CD14-positive monocyte (primary cell): ENCODE measurements at regions not wholly inside any gene's neighbourhood (a gene's known extent, or its start where the extent isn't known, plus 50 kb on each side); places are given as distances from the start of the nearest gene placed in this dataset.

ENCODE experiments used
- DNase-seq, 3 donors: peaks; one replicate each; pipeline ENCODE4 v3.0.0-alpha.2; 2011 to 2022
- H2AFZ ChIP-seq: 2 replicates; pipeline ENCODE4 v1.6.0; 2012; ENCODE audit warnings: mild to moderate bottlenecking, low read depth, low read length, inconsistent platforms; ENCODE audit not compliant: insufficient read depth, poor library complexity, severe bottlenecking
- H3K27ac ChIP-seq, 2 donors: 1 replicate in 1 of 2; 2 replicates in 1 of 2; pipeline ENCODE4 v1.5.1; 2012 to 2013; ENCODE audit warnings: low read length in 2 of 2, control low read depth in 1 of 2, inconsistent platforms in 1 of 2, low read depth in 1 of 2, mild to moderate bottlenecking in 1 of 2
- H3K27me3 ChIP-seq, 2 donors: one replicate each; pipeline versions ENCODE4 v1.6.0 to v1.6.1; 2011 to 2013; ENCODE audit warnings: low read length in 2 of 2; ENCODE audit not compliant: control insufficient read depth in 2 of 2, insufficient read depth in 2 of 2
- H3K36me3 ChIP-seq, 2 donors: replicated peaks in 1 of 2; 1 replicate in 1 of 2; 2 replicates in 1 of 2; pipeline versions ENCODE4 v1.5.1 to v1.6.1; 2012 to 2013; ENCODE audit warnings: low read length in 2 of 2, control low read depth in 1 of 2, inconsistent platforms in 1 of 2, mild to moderate bottlenecking in 1 of 2; ENCODE audit not compliant: insufficient read depth in 2 of 2, control insufficient read depth in 1 of 2
- H3K4me1 ChIP-seq, 2 donors: 1 replicate in 1 of 2; 2 replicates in 1 of 2; pipeline versions ENCODE4 v1.5.1 to v1.6.1; 2012 to 2013; ENCODE audit warnings: low read length in 2 of 2, control low read depth in 1 of 2, inconsistent platforms in 1 of 2, mild to moderate bottlenecking in 1 of 2, moderate library complexity in 1 of 2; ENCODE audit not compliant: insufficient read depth in 2 of 2, control insufficient read depth in 1 of 2
- H3K4me2 ChIP-seq: replicated peaks from 2 replicates; pipeline ENCODE3; 2012; ENCODE audit warnings: low read length, moderate library complexity, mild to moderate bottlenecking; ENCODE audit not compliant: poor library complexity, severe bottlenecking; ENCODE audit errors: extremely low read depth
- H3K4me3 ChIP-seq, 3 experiments: fragments of 200-600 bp in 1 of 3; sonication (generic) in 1 of 3; replicated peaks in 1 of 3; 1 replicate in 2 of 3; 2 replicates in 1 of 3; pipeline ENCODE4 v1.5.1; 2011 to 2013; ENCODE audit warnings: low read length in 3 of 3, mild to moderate bottlenecking in 3 of 3, control low read depth in 2 of 3, low read depth in 2 of 3, inconsistent platforms in 1 of 3, moderate library complexity in 1 of 3
- H3K79me2 ChIP-seq: 2 replicates; pipeline ENCODE4 v1.6.0; 2012; ENCODE audit warnings: mild to moderate bottlenecking, control low read depth, inconsistent platforms, low read length, moderate library complexity; ENCODE audit not compliant: insufficient read depth
- H3K9ac ChIP-seq: 2 replicates; pipeline ENCODE4 v1.6.0; 2017; ENCODE audit warnings: low read length, mild to moderate bottlenecking; ENCODE audit not compliant: insufficient read depth, poor library complexity, severe bottlenecking
- H3K9me3 ChIP-seq, 2 donors: replicated peaks in 1 of 2; 1 replicate in 1 of 2; 2 replicates in 1 of 2; pipeline versions ENCODE4 v1.5.1 to v1.6.1; 2012 to 2013; ENCODE audit warnings: low read length in 2 of 2, control low read depth in 1 of 2; ENCODE audit not compliant: control insufficient read depth in 1 of 2, insufficient read depth in 1 of 2
- H4K20me1 ChIP-seq: 2 replicates; pipeline ENCODE4 v1.6.0; 2012; ENCODE audit warnings: mild to moderate bottlenecking, low read length, control low read depth, moderate library complexity; ENCODE audit not compliant: insufficient read depth
- H3K27ac Mint-ChIP-seq, 7 donors: one replicate each; pipeline ENCODE4 v1.8.0; 2020; ENCODE audit warnings: mild to moderate bottlenecking in 7 of 7, mixed read lengths in 7 of 7, moderate library complexity in 6 of 7, inconsistent platforms in 2 of 7
- H3K27me3 Mint-ChIP-seq, 3 donors: one replicate each; pipeline ENCODE4 v1.8.0; 2021 to 2022; ENCODE audit warnings: low read depth in 3 of 3, mild to moderate bottlenecking in 3 of 3, mixed read lengths in 3 of 3, moderate library complexity in 3 of 3, inconsistent platforms in 1 of 3
- H3K36me3 Mint-ChIP-seq, 2 donors: one replicate each; pipeline ENCODE4 v1.8.0; 2020; ENCODE audit warnings: mixed read lengths in 2 of 2, inconsistent platforms in 1 of 2, mild to moderate bottlenecking in 1 of 2
- H3K4me1 Mint-ChIP-seq: one replicate; pipeline ENCODE4 v1.8.0; 2020; ENCODE audit warnings: mild to moderate bottlenecking, mixed read lengths
- H3K4me3 Mint-ChIP-seq, 2 donors: one replicate each; pipeline ENCODE4 v1.8.0; 2020; ENCODE audit warnings: mild to moderate bottlenecking in 2 of 2, mixed read lengths in 2 of 2, moderate library complexity in 1 of 2
- H3K9me3 Mint-ChIP-seq, 7 donors: one replicate each; pipeline ENCODE4 v1.8.0; 2020 to 2022; ENCODE audit warnings: mixed read lengths in 7 of 7, mild to moderate bottlenecking in 6 of 7, moderate library complexity in 6 of 7, inconsistent platforms in 2 of 7
- CTCF ChIP-seq: fragments of 200-600 bp; IDR thresholded peaks from one replicate; pipeline ENCODE4 v1.8.0; 2022; ENCODE audit warnings: antibody characterized with exemption, mild to moderate bottlenecking
- WGBS: methylation state at CpG from one replicate; pipeline ENCODE4 v1.1.5; 2013; ENCODE audit warnings: missing lambda C conversion rate; ENCODE audit not compliant: insufficient coverage; 5-methylcytosine and 5-hydroxymethylcytosine counted together
- intact Hi-C, 2 donors: fragments of 100-400 bp; cut with micrococcal nuclease; formaldehyde crosslinking; loops; one replicate each; pipeline versions ENCODE4 v1.15.0 to v1.15.1; 2023

DNA sequence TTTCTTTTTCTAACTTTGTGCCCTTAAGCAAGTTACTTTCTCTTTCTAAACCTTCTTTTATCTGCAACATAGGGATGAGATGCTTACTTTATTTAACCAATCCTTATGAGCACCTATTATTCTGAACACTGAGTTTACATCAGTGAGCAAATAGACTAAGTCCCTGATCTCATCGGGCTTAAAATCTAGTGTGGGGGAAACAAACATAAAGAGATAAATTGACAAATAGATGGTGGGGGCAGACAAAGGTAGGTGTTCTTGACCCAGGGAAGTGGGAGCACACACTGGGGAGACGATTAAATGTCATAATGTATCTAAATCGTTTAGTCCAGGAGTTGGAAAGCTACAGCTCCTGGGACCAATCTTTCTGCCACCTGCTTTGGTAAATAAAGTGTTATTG is 129.6 kb downstream of the TFAP2C start:
- Mint-ChIP-seq H3K9me3 (peaks cover 0 to 7% (median 3%) of the 10 kb centered on the region in 7 donors), H3K4me1 (no peaks in the 10 kb centered on the region), H3K4me3 (no peak overlapping the region), H3K36me3 (no peaks in the 10 kb centered on the region), H3K27ac (no peak overlapping the region), H3K27me3 (peaks cover 0 to 5% (median 5%) of the 10 kb centered on the region in 3 donors)
- Histone ChIP-seq H3K36me3 (no peaks in the 10 kb centered on the region), H3K9ac (no peak overlapping the region), H3K79me2 (no peaks in the 10 kb centered on the region), H3K27me3 (no peaks in the 10 kb centered on the region), H3K4me3 (no peak overlapping the region), H3K4me1 (no peaks in the 10 kb centered on the region), H3K4me2 (no peak overlapping the region), H4K20me1 (no peaks in the 10 kb centered on the region), H2AFZ (no peak overlapping the region), H3K27ac (no peak overlapping the region), H3K9me3 (no peaks in the 10 kb centered on the region)
- no peak for TF ChIP-seq CTCF
- no CpG with 5 or more reads among the region's 3 CpGs for WGBS
- no peak for DNase-seq
- intact Hi-C loops = no loop called here

DNA sequence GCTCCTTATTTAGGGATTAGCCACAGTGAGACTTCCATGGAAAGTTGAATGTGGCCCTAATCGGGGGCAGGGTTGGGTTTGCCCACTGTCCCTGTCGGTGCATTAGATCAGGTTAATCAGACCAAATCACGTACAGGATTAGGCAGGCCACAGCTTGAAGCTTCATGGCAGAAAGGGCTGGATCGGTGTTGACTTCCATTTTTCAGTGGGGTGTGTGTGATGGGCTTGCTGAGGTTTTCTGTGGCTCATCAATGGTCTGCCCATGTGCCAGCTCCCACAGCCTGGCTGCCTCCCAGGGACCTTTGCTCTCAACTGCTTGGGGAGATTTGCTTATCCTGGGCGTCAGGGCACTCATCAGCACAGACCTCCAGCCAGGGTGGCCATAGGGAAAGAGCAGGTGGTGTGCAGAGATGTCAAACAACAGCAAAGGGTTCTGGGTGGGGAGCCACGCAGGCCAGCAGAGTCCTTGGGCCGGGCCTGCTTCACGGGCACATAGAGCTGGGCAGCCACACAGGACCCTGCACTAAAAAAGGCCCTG is 130.7 kb downstream of the TFAP2C start:
- H2AFZ ChIP-seq = no peak overlapping the region
- H3K27me3 ChIP-seq = no peaks in the 10 kb centered on the region
- no peak for TF ChIP-seq CTCF
- Mint-ChIP-seq H3K27me3 (peaks cover 0 to 5% (median 4%) of the 10 kb centered on the region in 3 donors), H3K4me1 (no peaks in the 10 kb centered on the region), H3K36me3 (no peaks in the 10 kb centered on the region), H3K9me3 (peaks cover 0 to 10% (median 3%) of the 10 kb centered on the region in 7 donors), H3K4me3 (no peak overlapping the region), H3K27ac (no peak overlapping the region)
- 90% methylated on average over 7 of the region's 8 CpGs for WGBS
- no peaks in the 10 kb centered on the region for H3K36me3 ChIP-seq
- H3K27ac ChIP-seq = no peak overlapping the region
- H3K9me3 ChIP-seq = no peaks in the 10 kb centered on the region
- no peaks in the 10 kb centered on the region for H3K79me2 ChIP-seq
- H3K4me2 ChIP-seq = no peak overlapping the region
- H3K4me1 ChIP-seq = no peaks in the 10 kb centered on the region
- H4K20me1 ChIP-seq = no peaks in the 10 kb centered on the region
- intact Hi-C loops = no loop called here
- DNase-seq = no peak
- no peak overlapping the region for H3K9ac ChIP-seq
- H3K4me3 ChIP-seq = no peak overlapping the region
